Effector memory CD8-positive, alpha-beta T cell (primary cell): ENCODE measurements at regions not wholly inside any gene's neighbourhood (a gene's known extent, or its start where the extent isn't known, plus 50 kb on each side); places are given as distances from the start of the nearest gene placed in this dataset.

Source experiments
- ATAC-seq: fragments of 150-1000 bp; cut with Tn5 transposase; replicated peaks from 2 replicates; pipeline ENCODE4 v1.10.0; 2021; ENCODE audit warnings: mild to moderate bottlenecking, moderate library complexity
- DNase-seq, 3 experiments: peaks; one replicate each; pipeline ENCODE4 v3.0.0; 2021
- H3K27ac Mint-ChIP-seq, 2 donors: one replicate each; pipeline ENCODE4 v1.8.0; 2022; ENCODE audit warnings: mild to moderate bottlenecking in 2 of 2, mixed read lengths in 2 of 2, moderate library complexity in 2 of 2
- H3K27me3 Mint-ChIP-seq, 2 donors: one replicate each; pipeline ENCODE4 v1.8.0; 2022; ENCODE audit warnings: mixed read lengths in 2 of 2
- H3K36me3 Mint-ChIP-seq: one replicate; pipeline ENCODE4 v1.8.0; 2022; ENCODE audit warnings: mild to moderate bottlenecking, moderate library complexity, mixed read lengths; ENCODE audit not compliant: insufficient read depth
- H3K4me1 Mint-ChIP-seq, 2 donors: one replicate each; pipeline ENCODE4 v1.8.0; 2022; ENCODE audit warnings: low read depth in 2 of 2, mixed read lengths in 2 of 2
- H3K4me3 Mint-ChIP-seq, 2 donors: one replicate each; pipeline ENCODE4 v1.8.0; 2022; ENCODE audit warnings: mild to moderate bottlenecking in 2 of 2, mixed read lengths in 2 of 2, moderate library complexity in 2 of 2
- H3K9me3 Mint-ChIP-seq, 2 donors: one replicate each; pipeline ENCODE4 v1.8.0; 2022; ENCODE audit warnings: mixed read lengths in 2 of 2

- Mint-ChIP-seq H3K27me3 (peaks cover 0 to 10% of the 10 kb centered on the region in 2 donors), H3K36me3 (no peaks in the 10 kb centered on the region), H3K4me1 (no peaks in the 10 kb centered on the region), H3K4me3 (no peak overlapping the region), H3K27ac (no peak overlapping the region), H3K9me3 (peaks cover 2 to 5% of the 10 kb centered on the region in 2 donors)
- ATAC-seq: no peak
- DNase-seq: no peak
Measured at GRCh38 chr1:173128742-173129141, 78.0 kb upstream of the TNFSF18 start.

GRCh38 chr1:173127369-173128307 is 76.9 kb upstream of the TNFSF18 start:
- Mint-ChIP-seq H3K4me3 (no peak overlapping the region), H3K9me3 (peaks cover 2 to 5% of the 10 kb centered on the region in 2 donors), H3K4me1 (peaks cover 2 to 6% of the 10 kb centered on the region in 2 donors), H3K27ac (no peak overlapping the region), H3K27me3 (no peaks in the 10 kb centered on the region), H3K36me3 (no peaks in the 10 kb centered on the region)
- ATAC-seq (no peak), DNase-seq (no peak)

- ATAC-seq: no peak
- Mint-ChIP-seq H3K27ac (no peak overlapping the region), H3K36me3 (no peaks in the 10 kb centered on the region), H3K9me3 (peaks cover 2 to 5% of the 10 kb centered on the region in 2 donors), H3K4me1 (peaks cover 6 to 10% of the 10 kb centered on the region in 2 donors), H3K4me3 (no peak overlapping the region), H3K27me3 (no peaks in the 10 kb centered on the region)
- DNase-seq: no peak
Measured at GRCh38 chr1:173126421-173126820, 75.7 kb upstream of the TNFSF18 start.

DNA sequence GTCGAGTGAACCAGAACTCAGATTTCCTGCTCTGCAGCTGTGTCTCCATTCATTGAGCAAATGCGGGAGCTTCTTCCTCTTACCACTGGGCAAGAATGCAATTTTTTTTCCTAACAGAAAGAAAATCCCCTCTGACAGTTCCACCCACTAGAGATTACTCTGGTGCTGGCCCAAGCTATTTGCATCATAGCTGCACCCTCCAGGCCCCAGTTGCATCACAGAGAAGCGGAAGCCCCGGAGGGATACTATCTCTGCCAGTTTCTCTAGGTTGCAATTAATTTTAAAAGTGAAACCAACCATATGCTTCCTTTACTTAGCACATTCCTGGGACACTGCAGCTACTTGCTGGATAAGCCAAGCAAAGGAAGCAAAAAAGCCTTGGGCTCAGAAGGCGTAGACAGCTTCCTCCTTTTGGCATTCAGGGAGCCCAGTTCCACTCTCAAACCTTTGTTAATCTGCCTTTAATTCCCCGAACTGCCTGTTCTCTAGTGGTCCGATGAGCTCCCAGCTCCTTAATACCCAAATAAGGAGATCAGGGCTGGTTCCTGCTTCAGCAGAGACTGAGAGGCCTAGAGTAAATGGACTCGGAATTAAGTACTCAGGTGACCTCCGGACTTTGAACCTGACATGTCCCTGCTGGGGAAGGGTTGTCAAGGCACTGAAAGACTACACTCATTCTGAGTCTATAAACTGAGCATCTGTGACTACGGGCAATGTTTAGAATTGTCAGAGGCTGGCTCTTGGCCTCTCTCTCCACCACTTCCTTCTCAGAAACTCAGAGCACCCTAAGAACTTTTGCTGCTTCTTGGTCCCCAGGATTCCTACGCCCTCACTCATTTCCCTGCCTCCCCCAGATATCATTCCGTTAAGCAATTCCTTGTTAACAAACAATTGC is 72.5 kb upstream of the TNFSF18 start:
- Mint-ChIP-seq H3K4me1 (peaks cover 6 to 10% of the 10 kb centered on the region in 2 donors), H3K9me3 (no peaks in the 10 kb centered on the region), H3K27ac (peak overlapping the region in 1 of 2 donors; percentile 25), H3K36me3 (no peaks in the 10 kb centered on the region), H3K27me3 (no peaks in the 10 kb centered on the region), H3K4me3 (no peak overlapping the region)
- DNase-seq: no peak
- peak; percentile 45 for ATAC-seq

DNA sequence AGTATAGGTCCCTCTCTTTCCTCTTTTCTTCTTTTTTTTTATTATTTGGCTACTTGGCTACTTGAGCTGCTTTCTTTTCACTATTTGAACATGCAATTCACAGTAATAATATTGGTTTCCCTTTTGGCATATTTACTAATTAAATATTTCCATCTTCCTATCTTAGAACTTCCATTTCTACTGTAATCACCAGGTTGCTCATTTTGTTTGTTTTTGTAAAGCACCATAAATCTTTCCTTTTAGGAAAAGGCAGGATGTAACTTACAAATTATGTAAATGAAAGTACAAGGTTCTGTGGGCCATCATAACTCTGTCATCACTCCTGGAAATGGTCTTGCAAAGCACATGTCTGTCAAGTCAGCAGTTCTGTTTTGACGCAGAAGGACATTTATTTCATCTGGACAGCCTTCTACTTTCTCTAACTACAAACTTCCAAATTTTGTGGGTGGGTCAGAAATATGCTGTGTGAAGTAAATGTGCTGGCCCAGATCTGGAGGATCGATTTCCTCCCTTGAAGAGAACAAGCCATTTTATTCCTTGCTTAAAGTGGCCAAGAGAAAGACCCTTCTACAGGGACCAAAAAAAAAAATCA is 71.7 kb upstream of the TNFSF18 start:
- H3K4me1 Mint-ChIP-seq: peaks cover 6 to 10% of the 10 kb centered on the region in 2 donors
- no peaks in the 10 kb centered on the region for H3K9me3 Mint-ChIP-seq
- no peak overlapping the region for H3K27ac Mint-ChIP-seq
- peak overlapping the region in 1 of 2 donors; percentile 13 for H3K4me3 Mint-ChIP-seq
- H3K27me3 Mint-ChIP-seq: no peaks in the 10 kb centered on the region
- DNase-seq (no peak), ATAC-seq (no peak)
- H3K36me3 Mint-ChIP-seq: no peaks in the 10 kb centered on the region

DNA sequence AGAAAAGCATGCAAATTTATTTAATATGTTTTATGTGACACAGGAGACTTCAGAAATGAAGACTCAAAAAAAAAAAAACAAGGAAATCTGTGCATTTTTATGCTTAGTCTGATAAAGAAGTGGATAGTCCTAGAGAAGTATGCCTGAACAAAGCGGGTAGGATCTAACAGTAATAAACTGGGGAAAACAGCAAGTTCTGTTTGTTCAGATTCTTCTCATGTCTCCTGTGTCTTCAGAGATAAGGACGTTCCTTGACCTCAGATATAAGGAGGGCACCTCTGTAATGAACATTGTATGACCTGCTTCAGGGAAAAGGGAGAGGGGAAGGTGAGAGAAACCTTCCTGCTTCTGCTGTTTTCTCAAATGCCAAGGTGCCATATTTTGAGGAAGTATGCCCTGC is 67.7 kb upstream of the TNFSF18 start:
- H3K27me3 Mint-ChIP-seq: no peaks in the 10 kb centered on the region
- H3K27ac Mint-ChIP-seq: no peak overlapping the region
- H3K4me3 Mint-ChIP-seq: no peak overlapping the region
- no peak for ATAC-seq
- H3K36me3 Mint-ChIP-seq: peaks cover 3% of the 10 kb centered on the region
- H3K9me3 Mint-ChIP-seq: no peaks in the 10 kb centered on the region
- peaks cover 5 to 10% of the 10 kb centered on the region in 2 donors for H3K4me1 Mint-ChIP-seq
- DNase-seq: no peak

DNA sequence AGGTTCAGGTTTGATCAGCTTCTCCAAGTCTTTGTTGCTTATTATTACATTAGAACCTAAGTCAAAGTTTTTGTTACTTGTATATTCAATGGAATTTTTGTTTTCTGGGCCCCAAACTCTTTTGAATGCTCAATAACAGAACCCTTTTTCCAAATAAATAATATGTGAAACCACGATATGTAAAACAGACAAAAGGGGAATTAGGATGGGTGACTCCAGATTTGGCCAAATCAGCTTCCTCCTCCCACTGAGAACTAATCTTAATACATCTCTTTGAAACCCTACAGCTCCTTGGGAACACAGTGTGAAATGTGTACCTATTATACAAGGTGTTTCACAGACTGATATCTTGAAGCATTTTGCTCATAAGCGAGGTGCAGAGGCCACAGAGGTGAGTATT is 67.0 kb upstream of the TNFSF18 start:
- ATAC-seq: no peak
- H3K27me3 Mint-ChIP-seq: no peaks in the 10 kb centered on the region
- peaks cover 3 to 4% of the 10 kb centered on the region in 2 donors for H3K4me1 Mint-ChIP-seq

GRCh38 chr1:173117108-173117633 is 66.4 kb upstream of the TNFSF18 start:
- peak overlapping the region in 1 of 2 donors; percentile 11 for H3K27ac Mint-ChIP-seq
- peaks cover 3% of the 10 kb centered on the region for H3K36me3 Mint-ChIP-seq
- DNase-seq (no peak), ATAC-seq (no peak)
- no peak overlapping the region for H3K4me3 Mint-ChIP-seq
- H3K27me3 Mint-ChIP-seq: no peaks in the 10 kb centered on the region
- H3K9me3 Mint-ChIP-seq: no peaks in the 10 kb centered on the region
- H3K4me1 Mint-ChIP-seq: no peaks in the 10 kb centered on the region

More for the DNA sequence above, 67.0 kb upstream of the TNFSF18 start:
- Mint-ChIP-seq H3K9me3 (no peaks in the 10 kb centered on the region), H3K36me3 (peaks cover 3% of the 10 kb centered on the region), H3K4me3 (no peak overlapping the region), H3K27ac (peak overlapping the region in 1 of 2 donors; percentile 11)
- no peak for DNase-seq

GRCh38 chr1:173114346-173114745 is 63.6 kb upstream of the TNFSF18 start:
- ATAC-seq: no peak
- Mint-ChIP-seq H3K27ac (no peak overlapping the region), H3K36me3 (peaks cover 3% of the 10 kb centered on the region), H3K9me3 (peaks cover 0 to 2% of the 10 kb centered on the region in 2 donors), H3K27me3 (peaks cover 6 to 14% of the 10 kb centered on the region in 2 donors), H3K4me1 (no peaks in the 10 kb centered on the region), H3K4me3 (no peak overlapping the region)
- no peak for DNase-seq

- Mint-ChIP-seq H3K36me3 (peaks cover 3% of the 10 kb centered on the region), H3K27ac (no peak overlapping the region), H3K4me3 (no peak overlapping the region), H3K4me1 (no peaks in the 10 kb centered on the region), H3K27me3 (peaks cover 6 to 14% of the 10 kb centered on the region in 2 donors), H3K9me3 (peaks cover under 1 to 2% of the 10 kb centered on the region in 2 donors)
- no peak for DNase-seq
- ATAC-seq: no peak
Measured at GRCh38 chr1:173113015-173113741, 62.4 kb upstream of the TNFSF18 start.

GRCh38 chr1:173112129-173112528 is 61.4 kb upstream of the TNFSF18 start:
- no peaks in the 10 kb centered on the region for H3K4me1 Mint-ChIP-seq
- ATAC-seq: peak; percentile 33
- H3K27ac Mint-ChIP-seq: no peak overlapping the region
- peaks cover 3% of the 10 kb centered on the region for H3K36me3 Mint-ChIP-seq
- H3K4me3 Mint-ChIP-seq: no peak overlapping the region
- H3K9me3 Mint-ChIP-seq: peaks cover 5 to 7% of the 10 kb centered on the region in 2 donors
- peaks cover 6 to 14% of the 10 kb centered on the region in 2 donors for H3K27me3 Mint-ChIP-seq
- no peak for DNase-seq

DNA sequence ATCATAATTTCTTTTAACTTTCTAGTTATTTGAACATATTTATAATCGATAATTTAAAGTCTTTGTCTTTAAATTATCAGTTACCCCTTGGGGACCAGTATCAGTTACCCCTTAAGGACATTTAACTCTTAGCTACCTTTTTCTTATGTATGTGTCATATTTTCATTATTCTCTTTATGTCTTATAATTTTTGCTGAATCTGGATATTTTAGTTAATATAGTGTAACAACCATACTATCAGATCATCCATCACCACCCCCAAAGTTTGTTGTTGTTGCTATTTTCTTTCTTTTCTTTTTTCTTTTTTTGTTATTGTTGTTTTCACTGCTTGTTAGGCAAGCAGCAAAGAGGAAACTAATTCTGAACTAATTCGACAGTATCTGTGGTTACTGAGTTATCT is 57.0 kb upstream of the TNFSF18 start:
- DNase-seq: no peak
- Mint-ChIP-seq H3K4me3 (no peak overlapping the region), H3K36me3 (no peaks in the 10 kb centered on the region), H3K27ac (no peak overlapping the region), H3K4me1 (no peaks in the 10 kb centered on the region), H3K27me3 (peaks cover 6 to 14% of the 10 kb centered on the region in 2 donors), H3K9me3 (peaks cover 5 to 7% of the 10 kb centered on the region in 2 donors)
- no peak for ATAC-seq
